ENCODE measurements at regions not wholly inside any gene's neighbourhood (a gene's known extent, or its start where the extent isn't known, plus 50 kb on each side); places are given as distances from the start of the nearest gene placed in this dataset.
"Not testable (repeated sequence)": the region's sequence is repeated elsewhere in the genome, so short reads cannot be mapped to it uniquely, and the experiment has no call there.

DNA sequence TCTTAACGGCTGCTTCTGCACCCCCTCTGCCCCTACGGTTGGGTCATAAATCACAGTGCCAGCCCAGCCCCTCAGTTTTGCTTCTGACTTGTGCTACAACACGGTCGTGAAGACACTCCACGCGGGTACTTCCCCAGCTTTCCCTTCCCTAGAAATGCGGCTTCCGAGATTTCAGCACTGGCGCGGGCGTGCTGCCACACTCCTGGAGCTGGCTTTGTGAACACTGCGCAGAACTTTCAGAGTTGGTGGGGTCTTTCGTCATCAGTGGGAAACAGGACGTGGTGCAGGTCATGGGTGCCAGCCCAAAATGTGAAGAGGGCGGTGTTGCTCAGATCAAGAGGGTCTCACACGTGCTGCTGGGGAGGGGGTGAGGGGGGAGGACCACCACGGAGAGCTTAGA, 733.0 kb upstream of the SALL3 start:
- no peak overlapping the region for H3K4me3 ChIP-seq (ENCODE audit: low read depth, low read length)
- no peak for TF ChIP-seq CTCF (IDR thresholded peaks at IDR 0.05; ENCODE audit: low read depth, low read length)

DNA sequence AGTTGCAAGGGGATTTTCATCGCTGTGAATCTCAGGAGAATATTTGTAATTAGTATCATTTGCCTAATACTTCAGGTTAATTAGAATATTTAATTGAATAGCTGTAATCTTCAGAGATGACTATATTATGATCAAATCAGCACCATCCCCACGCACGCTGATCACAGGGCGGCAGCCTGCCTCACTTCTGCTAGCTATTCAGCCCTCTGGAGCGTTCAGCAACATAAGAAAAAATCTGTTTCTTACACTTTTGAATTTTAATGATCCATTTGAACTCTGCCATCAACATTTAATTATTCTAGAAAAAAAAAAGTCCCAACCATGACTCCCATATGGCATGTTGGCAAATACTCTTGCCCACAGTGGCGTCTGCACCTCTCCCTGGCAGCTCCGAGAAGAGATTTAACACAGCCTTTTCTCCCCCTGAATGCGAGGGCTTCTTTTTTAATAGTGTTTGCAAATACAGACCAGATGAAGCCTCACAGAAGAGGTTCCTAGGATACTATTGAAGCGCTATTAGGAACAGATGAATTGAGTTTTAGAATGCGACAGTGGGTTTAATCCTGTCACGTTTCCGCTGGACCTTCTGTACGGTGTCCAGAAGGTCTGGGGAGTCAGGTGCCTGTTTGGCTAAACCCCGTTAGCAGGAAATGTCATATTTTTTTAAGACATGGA, 731.9 kb upstream of the SALL3 start:
- no peak overlapping the region for H3K4me3 ChIP-seq (ENCODE audit: low read depth, low read length)
- no peak for TF ChIP-seq CTCF (IDR thresholded peaks at IDR 0.05; ENCODE audit: low read depth, low read length)

DNA sequence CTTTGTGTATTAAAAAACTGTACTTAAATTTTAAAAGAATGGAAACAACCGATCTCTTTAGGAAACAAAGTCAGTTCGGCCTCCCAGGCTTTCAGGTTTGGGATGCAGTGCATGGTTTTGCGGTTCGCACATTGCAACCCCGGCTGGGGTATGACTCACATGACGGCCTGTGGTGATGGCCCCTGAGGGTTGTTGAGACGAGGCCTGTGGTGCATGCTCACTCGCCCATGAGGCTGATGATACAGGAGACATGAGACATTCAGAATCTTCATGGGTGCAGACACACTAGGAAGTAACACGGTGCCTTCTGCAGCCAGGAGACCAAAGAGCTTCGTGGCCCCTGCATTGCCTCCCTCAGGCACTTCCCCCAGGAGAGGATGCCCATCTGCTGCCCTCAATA, 724.6 kb upstream of the SALL3 start:
- no peak overlapping the region for H3K4me3 ChIP-seq (ENCODE audit: low read depth, low read length)
- TF ChIP-seq CTCF (IDR thresholded peaks at IDR 0.05; ENCODE audit: low read depth, low read length) = no peak

- no peak overlapping the region for H3K4me3 ChIP-seq (ENCODE audit: low read depth, low read length)
- no peak for TF ChIP-seq CTCF (IDR thresholded peaks at IDR 0.05; ENCODE audit: low read depth, low read length)
Observed at GRCh38 chr18:78268226-78268988, 711.2 kb upstream of the SALL3 start.

- H3K4me3 ChIP-seq (ENCODE audit: low read depth, low read length) = no peak overlapping the region
Observed at GRCh38 chr18:78271790-78272189, 707.8 kb upstream of the SALL3 start.

GRCh38 chr18:78273876-78274275, 705.7 kb upstream of the SALL3 start:
- no peak overlapping the region for H3K4me3 ChIP-seq (ENCODE audit: low read depth, low read length)
- no peak for TF ChIP-seq CTCF (IDR thresholded peaks at IDR 0.05; ENCODE audit: low read depth, low read length)

More at GRCh38 chr18:78271790-78272189, 707.8 kb upstream of the SALL3 start:
- TF ChIP-seq CTCF (IDR thresholded peaks at IDR 0.05; ENCODE audit: low read depth, low read length) = no peak

DNA sequence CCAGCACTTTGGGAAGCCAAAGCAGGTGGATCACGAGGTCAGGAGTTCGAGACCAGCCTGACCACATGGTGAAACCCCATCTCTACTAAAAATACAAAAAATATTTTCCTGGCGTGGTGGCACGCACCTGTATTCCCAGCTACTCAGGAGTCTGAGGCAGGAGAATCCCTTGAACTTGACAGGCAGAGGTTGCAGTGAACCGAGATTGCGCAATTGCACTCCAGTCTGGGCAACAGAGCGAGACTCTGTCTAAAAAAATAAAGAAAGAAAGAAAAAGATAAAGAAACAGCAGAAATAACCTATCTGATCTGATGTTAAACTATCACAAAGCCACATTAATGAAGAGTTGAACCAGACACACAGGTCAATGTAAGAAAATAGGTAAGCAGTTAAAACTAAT, 696.2 kb upstream of the SALL3 start:
- H3K4me3 ChIP-seq (ENCODE audit: low read depth, low read length) = not testable (repeated sequence)
